EH (cell line): ENCODE measurements at regions not wholly inside any gene's neighbourhood (a gene's known extent, or its start where the extent isn't known, plus 50 kb on each side); places are given as distances from the start of the nearest gene placed in this dataset.
"Not testable (repeated sequence)": the region's sequence is repeated elsewhere in the genome, so short reads cannot be mapped to it uniquely, and the experiment has no call there.

Experiments
- DNase-seq: peaks from one replicate; pipeline ENCODE4 v3.0.0-alpha.2; 2015; ENCODE audit warnings: low read depth

DNA sequence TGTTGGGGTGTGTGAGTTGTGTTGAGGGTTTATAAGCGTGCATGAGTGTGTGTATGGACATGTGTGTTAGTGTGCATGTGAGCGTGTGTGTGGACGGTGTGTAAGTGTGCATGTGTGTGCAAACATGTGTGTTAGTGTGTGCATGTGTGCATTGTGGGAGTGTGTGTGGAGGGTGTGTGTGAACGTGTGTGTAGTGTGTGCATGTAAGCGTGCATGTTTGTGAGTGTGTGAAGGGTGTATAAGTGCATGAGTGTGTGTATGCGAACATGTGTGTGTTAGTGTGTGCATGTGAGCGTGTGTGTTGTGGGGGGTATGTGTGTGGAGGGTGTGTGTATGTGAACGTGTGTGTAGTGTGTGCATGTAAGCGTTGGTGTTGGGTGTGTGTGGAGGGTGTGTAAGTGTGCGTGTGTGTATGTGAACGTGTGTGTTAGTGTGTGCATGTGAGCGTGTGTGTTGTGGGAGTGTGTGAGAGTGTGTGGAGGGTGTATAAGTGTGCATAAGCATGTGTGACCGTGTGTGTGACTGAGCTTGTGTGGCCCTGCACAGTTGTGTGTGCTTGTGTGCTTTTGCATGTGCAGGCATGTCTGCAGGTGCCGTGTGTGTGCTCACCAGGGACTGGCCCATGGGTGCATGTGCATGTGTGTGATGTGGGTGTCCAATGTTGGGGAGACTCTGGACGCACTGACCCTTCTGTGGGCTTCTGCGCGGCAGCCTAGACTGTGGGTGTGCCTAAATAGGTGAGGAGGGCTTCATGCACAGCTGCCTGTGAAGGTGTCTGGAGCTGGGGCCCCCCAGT, 866.2 kb downstream of the TBC1D22A start:
- DNase-seq: no peak

DNA sequence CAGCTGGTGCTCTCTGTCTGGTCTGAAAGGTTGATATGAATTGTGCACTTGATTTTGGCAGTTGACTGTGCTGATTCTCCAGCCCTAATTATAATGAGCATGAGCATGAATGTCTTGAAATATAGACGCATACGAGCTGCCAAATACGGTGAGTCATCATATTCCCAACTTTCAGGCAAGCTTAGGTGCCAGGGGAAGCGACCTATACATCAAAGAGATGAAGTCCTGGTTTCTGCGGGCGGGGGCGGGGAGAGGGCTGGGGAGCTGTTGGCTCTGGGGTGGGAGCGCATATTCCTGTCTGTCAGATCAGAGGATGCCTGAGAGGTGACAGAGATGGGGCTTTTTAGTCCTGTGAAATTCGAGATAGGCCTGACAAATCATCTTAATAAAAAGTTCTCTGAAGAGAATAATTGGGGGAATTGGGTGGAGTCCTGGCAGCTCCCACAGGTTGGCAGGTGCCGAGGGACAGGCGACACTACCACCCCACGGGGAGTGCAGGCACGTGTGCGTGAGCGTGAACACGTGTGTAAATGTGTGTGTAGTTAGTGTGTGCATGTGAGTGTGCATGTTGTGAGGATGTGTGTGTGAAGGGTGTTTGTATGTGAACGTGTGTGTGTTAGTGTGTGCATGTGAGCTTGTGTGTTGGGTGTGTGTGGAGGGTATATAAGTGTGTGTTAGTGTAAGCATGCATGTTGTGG, 865.3 kb downstream of the TBC1D22A start:
- DNase-seq: no peak

DNA sequence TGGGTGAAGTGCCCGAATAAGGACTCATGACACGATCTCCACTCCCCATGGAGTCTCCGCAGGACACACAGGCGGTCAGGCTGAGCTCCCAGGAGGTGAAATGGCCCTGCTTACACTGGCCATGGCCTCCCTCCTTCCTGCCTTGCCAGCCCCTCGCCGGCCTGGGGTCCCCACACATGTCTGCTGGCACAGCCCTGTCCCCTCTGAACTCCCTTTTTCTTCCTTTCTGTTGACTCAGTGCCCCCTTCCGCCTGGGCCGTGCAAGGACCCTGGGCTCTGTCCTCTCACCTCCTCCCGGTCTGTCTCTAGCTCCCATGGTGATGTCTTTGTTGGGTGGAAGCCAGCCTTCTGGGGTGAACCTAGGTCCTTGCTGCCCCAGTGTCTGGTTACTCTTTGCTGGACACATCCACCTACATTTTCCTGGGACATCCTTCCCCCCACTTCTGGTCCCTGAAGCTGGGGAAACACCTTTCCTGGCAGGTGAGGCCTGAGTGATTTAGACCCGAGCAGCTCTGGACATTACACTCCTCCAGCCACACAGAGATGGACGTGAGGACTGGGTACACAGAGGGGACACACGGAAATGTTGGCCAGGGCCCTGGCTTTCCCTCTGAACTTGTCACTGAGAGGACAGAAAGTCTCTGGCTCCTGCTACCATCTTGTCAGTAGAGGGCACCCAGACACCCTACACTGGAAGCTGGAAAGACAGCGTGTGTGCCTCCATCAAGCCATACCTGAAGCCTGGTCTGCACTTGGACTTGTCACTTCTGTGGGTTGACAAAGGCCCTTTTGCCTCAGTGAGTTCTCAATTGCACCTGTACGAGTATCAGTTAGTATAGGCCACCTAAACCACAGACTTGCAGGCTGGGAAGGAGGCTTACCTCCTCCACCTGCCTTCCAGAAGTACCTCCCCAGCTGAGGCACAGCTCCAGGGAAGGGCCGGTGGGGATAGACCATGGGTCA, 864.3 kb downstream of the TBC1D22A start:
- no peak for DNase-seq

DNA sequence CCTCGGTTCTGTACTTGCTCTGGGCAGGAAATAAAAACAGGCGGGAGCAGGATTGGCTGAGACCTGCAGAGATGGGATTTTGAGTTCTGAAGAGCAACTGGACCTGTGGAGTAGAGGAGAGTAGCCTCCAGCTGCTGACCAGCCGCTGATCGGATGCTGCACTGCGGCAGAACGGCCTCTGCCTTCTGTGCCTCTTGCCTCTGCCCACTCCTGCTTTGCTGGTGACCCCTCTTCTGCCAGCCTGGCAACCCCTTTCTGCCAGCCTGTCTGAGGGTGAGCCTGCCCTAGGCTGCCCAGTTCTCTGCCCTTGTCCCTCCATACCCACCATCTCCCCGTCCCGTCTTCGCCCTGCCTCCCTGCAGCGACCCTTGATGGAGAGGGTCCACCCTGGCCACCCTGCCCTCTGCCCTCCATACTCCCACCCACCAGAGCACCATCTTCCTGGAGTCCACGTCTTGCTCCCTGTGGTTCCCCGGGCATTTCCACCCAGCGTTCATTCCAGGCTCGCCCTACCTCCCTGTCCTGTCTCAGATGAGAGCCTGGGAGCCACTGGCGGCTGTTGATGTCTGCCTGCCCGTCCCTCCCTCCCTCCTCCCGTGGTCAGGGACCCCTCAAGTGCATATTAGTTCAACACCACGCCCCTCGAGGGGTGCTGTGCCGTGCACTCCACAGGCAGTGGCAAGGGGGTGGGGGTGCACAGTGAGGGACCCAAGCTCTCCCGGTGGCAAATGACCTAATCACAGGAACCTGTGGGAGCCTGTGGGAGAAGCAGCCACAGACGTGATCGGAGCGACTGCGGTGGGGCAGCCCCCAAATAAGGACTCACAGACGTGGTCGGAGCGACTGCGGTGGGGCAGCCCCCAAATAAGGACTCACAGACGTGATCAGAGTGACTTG, 863.3 kb downstream of the TBC1D22A start:
- no peak for DNase-seq

DNA sequence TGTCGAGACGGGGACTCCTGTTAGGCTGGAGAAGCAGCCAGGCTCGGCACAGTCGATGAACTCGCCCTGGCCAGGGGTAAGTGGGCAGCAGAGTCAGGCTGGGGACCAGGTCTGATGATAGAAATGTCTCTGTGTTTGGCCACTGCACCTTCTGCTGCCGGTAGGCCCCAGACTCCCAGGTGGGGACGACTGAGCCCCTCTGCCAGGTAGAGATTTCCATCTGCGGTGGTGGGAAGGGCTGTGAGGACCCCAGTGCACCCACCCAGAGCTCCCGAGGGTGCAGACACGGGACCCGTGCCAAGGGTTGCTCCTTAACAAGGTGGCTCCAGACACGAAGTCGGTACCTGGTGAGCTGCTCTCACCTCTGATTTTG, 862.5 kb downstream of the TBC1D22A start:
- no peak for DNase-seq

DNA sequence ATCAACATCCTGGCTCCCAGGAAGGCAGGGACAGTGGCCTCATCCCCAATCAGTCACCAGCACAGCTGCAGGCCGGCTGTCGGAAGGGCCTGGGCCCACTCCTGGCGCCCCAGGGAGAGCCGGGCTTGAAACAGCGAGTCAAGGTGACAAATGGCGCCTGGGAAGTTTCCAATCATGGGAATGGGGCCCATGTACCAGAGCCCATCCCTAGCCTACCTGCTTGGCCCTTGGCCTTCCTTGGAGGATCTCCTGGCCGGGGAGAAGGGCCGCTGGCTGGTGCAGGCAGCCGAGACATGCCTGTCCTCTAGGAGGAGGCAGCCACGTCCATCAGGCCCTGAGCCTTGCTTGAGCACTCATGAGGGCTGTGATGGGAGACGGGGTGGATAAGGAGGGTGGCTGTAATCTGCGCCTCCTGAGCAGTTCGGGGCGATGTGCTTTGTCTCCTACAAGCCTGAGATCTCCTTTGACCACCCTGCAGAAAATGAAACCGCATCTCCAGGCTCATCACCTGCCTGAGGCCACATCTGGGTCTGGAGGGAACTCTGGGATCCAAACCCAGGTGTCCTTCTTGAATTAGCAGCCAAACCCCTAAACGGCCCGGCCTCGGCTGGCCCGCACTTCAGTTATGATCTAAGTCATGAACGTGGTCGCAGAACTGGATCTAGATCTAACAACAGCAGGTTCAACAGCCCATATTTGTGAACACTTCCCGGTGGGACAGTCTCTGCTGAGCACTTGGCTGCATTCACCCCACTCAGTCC, 862.0 kb downstream of the TBC1D22A start:
- DNase-seq: no peak

DNA sequence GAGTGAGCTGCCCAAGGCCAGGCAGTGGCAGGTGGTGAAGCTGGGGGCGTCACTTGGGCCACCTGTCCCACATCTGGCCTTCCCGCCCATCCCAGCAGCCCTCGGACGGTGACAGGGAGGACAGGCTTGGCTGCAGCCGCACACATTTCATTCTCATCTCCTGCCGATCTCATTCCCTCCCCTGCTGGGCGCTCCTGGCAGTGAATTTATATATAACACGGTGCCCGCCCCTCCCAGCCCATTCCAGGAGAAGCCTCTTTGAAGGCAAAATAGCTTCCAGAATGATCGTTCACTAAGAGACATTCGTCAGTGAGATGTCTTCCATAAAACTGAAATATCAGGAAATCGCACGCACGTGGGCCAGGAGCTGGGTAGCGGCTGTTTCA, 861.3 kb downstream of the TBC1D22A start:
- no peak for DNase-seq

DNA sequence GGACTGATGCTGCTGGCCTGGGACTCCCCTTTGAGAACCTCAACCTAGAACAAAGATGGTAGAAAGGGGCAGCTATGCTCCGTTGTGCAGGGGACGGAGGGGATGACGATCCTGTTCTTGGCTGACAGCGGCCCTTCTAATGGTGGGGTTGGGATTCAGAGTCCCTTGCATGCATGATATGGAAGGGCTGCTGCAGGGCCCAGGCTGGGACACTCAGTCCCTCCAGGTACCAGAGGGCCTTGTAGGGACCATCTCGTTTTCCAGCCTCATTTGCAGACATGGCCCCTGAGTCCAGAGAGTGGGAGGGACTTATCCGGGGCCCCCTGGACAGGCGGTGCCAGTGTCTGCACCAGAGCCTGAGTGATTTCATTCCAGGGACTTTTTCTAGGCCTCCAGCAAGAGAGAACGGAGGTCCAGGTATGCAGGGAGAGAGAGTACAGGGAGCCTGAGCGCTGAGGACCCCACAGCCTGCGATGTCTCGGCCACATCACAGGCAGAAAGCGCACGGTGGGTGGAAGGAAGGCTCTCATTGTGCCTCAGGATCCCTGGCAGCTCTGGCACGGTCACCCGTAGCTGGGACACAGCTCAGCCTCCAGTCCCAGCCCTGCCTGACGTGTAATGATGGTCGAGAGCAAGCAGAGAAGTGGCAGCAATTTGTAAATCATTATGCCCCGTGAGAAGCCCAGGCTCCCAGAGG, 860.8 kb downstream of the TBC1D22A start:
- DNase-seq: no peak

DNA sequence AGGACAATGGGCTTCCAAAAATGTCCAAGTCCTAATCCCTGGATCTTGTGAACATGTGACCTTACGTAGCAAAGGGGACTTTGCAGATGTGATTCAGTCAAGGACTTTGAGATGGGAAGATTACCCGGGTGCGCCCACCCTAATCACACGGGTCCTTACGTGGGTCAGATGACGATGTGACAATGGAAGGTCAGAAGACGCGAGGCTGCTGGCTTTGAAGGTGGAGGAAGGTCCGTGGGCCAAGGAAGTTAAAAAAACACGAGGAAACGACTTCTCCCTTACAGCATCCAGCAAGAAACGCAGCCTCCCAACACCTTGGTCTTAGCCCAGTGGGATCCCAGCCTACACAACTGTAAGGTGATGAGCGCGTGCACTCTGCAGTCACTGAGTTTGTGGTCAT, 860.1 kb downstream of the TBC1D22A start:
- DNase-seq: no peak

DNA sequence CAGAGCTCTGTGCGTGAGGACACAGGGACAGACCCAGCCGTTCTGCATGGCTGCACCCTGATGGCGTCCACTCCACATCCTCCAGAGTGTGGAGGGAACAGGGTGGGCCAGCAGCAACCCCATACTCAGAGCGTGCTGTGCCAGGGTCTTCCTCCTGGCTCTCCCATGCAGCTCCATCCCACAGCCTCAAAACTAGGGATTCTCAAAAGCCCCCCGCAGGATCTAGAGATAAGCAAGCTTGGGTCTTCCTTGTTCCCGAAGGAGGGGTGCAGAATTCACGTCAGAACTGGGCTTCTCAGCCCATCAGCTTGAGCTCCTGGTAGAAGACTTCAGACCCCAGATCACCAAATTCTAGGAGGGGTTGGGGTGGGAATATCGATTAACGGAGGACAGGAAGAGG, 858.8 kb downstream of the TBC1D22A start:
- no peak for DNase-seq

DNA sequence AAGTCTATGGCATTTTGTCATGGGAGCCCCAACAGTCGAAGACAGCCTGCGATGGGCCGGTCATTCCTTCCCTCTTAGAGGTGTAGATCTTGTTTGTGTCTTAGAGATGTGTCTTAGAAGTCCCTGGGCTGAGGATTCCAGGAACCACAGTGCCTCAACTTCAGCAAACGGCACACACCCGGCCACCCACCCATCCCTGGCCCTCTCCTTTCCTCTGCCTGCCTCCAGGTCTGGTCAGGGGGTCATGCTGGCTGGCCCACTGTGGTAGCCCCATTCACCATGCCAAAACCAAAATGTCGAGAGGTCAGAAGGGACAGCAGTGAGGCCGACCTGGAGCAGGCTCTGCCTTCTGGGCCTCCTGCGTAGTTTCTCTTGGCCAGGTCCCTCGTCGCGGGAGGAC, 857.9 kb downstream of the TBC1D22A start:
- no peak for DNase-seq

DNA sequence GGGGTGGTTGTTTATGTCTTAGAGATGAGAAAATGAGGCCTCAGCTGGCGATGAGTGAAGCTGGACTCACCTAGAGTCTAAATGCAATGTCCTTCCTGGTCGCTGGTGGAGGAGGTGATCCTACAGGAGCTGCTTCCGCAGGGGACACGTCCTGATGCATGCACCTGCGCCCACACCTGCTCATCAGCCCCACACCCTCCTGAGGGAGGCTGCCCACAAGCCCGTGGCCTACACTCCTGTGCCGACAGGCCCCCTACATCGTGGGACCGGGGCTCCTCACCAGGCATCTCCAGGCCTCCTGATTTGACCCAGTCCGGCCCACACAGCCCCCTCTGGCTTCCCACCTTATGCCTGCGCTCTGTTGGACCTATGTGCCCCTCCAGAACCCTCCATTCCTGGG, 857.2 kb downstream of the TBC1D22A start:
- no peak for DNase-seq

DNA sequence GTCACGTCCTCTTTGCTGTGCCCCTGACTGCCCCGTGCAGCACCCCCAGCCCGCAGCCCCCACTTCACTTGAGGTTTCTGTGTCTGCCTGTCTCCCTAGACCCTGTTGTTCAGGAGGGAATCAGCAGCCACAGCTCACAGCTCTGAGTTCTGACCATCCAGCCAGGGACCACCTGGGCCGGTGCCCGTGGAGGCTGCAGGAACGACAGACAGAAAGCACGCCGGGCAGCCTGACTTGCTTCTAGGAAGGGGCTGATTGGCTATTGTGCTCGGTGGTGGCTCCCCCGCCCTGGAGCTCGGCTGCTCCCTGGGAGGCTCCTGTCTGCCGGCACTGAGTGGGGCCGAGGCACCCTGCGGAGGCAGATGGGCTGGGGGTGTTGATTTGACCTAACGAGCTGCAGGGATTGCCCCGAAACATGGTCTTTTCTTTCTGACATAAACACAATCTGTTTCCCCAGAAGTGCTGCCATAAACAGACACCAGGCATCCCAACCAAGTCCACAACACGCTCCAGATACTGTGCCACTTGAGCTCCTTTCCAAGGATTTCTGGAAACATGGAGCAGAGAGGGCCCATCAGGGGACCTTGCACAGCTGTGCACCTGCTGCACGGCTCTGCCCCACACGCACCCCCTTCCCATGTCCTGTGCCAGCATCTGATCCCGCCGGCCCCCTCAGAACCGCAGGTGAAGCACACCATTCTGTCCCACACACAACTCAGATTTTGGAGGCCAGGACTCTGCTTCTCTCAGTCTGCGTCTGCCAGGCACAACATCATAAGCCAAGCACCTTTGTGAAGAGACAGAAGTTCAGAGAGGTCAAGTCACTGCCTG, 855.9 kb downstream of the TBC1D22A start:
- no peak for DNase-seq

DNA sequence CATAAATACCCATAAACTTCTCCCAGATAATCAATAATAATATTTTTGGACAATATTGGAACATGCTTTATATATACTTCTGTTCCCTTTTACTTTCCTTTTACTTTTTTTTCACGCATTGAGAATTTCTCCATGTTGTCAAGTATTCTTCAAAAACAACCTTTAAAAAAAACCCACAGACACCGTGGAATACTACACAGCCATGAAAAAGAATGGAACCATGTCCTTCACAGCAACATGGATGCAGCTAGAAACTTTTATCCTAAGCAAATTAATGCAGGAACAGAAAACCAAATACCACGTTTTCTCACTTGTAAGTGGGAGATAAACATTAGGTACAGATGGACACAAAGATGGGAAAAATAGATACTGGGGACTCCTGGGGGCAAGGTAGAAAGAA, 854.7 kb downstream of the TBC1D22A start:
- no peak for DNase-seq

DNA sequence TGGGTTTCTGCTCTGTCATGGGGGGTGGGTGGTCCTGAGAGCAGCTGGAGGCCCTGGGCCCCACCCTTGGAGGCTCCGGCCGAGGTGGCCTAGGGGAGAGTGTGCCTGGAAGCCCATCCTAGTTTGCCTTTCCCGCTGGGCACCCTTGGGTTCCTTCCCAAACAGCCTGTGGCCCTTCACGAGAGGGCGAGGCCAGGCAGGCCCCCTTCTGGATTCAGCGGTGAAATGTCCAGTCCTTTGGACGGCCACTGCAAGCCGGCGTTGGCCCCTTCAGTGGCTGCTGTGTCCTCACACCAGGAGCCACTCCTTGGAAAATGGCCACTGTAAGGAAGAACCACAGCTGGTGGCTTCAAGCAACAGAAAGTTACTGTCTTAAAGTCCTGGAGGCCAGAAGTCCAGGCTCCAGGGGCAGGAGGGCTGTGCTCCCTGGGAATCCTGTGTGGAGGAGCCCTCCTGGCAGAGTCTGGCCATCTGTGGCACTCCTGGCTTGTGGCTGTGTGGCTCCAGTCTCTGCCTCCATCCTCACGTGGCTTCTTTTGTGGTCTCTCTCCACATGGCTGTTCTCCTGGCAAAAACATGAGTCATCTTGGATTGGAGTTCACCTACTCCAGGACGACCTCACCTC, 854.1 kb downstream of the TBC1D22A start:
- no peak for DNase-seq

DNA sequence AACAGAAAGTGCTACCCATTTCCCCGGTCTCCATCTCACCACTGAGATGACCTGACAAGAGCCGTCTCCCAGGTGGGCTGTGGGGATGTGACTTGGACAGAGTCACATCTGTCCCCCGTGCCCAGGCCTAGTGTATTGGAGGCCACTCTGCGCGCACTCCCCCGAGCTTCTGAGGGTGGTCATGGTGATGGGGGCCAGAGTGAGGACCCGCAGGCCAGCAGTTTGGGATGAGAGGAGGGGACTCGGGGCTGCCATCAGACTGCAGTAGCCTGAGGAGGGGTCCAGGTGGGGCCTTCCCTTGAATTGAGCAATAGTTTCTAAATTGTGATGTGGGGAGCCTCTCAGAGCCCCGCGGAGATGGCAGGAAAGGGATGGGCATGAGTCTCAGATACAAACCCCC, 852.6 kb downstream of the TBC1D22A start:
- DNase-seq: no peak

DNA sequence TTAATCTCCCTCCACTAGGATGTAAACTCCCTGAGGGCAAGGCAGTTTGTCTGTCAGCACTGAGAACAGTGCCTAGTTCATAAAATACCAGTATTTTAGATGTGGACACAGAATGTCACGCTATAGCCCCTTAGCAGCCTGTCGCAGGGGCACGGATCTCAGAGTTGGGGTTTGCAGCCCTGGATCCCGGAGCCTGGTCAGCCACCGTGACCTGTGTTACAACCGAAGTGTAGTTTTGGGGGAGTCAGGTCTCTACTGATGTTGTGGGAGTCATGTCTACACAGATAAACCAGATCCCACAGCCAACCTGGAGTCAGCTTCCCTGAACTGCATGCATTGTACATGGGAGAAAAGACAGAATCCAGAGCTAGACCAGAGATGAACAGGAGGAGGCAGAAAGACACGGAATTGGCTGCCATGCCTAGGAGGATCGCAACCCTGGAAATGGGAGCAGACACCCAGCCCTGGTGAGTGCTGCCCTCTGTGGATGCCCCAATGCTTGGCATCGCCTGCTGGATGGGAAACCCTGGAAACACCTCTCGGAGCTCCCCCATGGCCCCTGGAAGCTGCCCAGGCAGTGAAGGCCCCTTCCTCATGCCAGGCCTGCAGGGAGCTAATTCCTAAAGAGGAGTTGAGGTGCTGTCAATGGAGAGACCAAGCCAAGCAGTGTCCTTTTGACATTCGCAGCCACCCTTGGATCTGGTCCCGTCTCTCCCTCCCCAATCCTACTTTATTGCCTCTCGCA, 851.3 kb downstream of the TBC1D22A start:
- DNase-seq: no peak

DNA sequence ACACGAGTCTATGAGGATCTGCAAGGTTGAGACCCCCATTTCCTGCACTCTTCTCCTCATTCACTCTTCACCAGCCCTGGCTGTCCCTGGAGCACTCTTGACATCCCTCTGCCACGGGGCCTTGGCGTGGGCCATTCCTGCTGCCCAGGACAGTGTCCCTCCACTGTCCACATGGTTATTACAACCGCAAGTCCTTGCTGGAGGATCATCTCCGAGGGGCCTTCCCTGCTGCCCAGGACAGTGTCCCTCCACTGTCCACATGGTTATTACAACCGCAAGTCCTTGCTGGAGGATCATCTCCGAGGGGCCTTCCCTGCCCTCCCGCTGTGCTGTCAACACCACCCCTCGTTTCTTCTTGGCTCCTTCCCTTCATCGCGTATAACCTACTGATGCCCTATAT, 850.7 kb downstream of the TBC1D22A start:
- DNase-seq: not testable (repeated sequence)
